ENCODE measurements at regions not wholly inside any gene's neighbourhood (a gene's known extent, or its start where the extent isn't known, plus 50 kb on each side); places are given as distances from the start of the nearest gene placed in this dataset.

DNA sequence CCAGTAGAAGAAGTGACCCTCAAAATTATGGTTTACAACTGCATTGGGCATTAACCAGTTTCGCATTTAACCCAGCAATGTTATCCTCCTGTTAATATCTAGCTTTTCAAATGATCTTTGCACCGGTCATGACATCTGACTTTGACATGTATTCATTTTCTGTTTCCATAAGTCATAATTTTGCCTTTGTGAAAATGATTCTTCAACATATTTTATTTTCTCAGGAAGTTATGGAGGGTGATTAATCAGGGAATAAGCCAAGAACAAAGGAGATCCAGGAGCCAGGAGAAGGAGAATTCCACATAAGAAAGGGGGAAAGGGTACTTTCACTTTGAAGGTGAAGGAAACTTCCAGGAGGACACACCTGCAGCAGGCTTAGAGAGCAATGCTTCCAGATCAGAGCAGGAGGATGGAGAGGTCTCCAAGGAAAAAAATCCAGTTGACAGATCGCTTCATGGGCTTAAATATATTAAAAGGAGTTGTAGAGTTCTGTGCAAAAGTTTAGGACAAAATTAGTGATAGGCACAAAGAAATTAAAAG, 92.1 kb upstream of the FAM3C start:
- no peak for DNase-seq

DNA sequence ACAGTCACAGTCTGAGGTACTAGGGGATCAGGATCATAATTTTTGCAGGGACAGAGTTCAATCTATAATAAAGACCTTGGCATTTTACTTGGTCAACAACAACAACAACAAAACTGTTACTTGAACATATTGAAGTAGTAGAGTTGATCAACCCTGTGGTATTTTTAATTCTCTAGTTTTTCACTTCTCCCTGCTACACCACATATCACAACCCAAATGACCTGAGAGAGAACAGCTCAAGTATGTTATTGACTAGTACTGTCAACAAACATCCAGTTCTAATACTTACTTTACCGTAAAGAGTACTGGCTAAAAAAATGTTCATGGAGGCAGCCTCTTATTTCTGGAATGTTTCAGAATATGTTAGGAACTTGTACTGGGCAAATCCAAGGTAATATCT, 90.5 kb upstream of the FAM3C start:
- no peak for DNase-seq

DNA sequence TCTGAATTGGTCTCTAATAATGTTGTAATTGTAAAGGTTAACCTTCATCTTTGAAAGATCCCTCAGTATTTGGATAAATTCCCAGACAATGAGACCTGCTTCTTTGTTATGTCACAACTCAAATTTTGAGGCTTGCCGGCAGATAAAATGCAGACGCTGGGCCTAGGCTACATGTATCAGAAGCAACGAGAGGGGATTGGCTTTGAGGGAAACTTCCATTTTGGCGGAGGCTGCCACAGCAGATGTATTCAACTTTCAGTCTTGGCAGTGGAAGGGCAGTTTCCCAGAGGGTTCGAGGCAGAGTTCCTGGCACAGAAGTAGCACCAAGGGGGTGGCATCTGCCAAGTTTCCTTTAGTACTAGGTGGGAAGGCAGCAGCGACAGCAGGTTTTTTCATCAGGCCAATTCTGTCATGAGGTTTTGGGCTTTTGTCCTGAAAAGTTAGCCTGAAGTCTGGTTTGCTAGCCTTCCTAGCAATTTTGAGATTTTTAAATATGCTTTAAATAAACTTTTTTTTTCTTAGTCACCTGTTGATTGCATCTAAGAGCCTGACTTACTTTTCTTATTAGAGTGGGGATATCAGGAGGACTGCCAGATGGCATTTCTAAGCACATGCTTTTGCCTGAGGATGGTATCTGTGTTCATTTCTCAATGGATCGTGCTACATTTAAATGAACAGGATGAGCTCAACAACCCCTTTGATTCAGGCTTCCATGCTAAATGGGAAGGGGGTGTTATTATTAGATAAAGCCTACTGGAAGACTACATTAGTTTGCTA, 89.5 kb upstream of the FAM3C start:
- no peak for DNase-seq

DNA sequence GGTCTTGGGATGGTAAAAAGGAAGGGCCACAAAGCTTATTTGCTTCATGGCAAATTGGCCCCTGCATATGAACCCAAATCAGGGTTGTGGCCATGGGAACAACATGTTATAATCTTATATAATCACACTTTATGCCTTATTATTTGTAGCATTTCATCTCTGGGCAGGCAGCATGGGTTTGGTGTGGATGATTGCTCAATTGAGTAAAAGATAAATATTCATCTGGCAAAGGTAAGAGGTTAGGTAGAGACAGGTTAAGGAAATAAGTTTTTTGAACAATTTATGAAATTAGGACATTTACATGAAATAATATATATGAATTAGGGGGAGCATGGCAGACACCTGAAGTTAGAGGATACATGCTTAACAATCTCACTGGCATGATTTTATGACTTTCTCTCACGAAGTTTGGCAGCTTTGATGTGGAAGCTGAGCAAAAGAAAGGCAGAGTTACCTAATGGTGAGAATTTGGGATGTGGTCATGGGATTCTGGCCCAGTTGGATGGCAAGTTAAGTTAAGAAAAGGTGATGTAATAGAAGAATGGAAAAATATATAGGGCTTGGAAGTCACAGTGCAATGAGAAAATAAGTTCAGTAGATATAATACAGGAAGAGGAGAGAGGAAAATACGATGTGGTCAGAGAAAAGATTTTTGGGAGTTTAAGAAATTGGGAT, 88.1 kb upstream of the FAM3C start:
- DNase-seq, result no peak

DNA sequence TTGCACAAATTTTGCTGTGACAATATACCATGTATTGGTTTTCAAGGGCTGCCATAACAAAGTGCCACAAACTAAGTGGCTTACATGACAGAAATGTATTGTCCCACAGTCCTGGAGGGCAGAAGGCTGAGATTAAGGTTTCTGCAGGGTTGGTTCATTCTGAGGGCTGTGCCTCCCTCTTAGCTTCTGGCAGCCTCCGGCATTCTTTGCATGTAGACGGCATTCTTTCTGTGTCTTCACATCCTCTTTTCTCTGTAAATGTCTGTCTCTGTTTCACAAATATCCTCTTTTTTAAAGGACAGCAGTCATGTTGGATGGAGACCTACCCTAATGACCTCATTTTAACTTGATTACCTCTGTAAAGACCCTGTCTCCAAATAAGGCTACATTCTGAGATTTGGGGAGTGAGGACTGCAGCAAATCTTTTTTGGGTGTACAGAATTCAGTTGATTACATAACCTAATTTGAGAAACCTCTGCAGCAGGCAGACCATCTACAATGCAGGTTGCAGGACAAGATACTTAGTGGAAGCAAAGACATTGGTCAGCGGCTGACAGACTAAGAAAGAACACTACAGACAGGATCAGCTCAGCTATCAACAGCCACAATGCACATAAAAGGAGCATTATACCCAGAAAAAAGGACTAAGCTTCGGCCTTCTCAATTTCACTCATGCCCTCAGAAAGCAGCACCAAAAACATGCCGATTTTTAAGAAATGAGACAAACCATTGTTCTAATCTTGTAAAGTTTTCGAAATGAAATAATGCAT, 84.6 kb upstream of the FAM3C start:
- no peak for DNase-seq

DNA sequence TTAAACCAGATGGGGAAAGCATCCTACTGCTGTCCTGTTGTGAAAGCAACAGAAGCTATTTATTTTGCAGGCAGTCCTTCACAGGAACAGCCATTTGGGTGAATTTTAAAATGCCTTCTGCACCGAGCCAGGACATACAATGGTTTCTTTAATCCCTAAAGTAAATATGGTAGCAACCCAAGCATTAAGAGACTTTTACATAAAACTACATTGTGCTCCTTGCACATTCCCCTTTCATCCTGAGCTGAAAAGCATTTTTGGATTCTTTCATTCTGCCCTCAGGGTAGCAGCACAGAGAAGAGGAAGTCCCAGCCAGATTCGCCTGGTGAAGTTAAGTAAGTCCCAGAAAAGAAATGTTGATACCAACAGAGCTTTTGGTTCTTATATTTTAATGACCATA, 84.0 kb upstream of the FAM3C start:
- peak; percentile 10 for DNase-seq

DNA sequence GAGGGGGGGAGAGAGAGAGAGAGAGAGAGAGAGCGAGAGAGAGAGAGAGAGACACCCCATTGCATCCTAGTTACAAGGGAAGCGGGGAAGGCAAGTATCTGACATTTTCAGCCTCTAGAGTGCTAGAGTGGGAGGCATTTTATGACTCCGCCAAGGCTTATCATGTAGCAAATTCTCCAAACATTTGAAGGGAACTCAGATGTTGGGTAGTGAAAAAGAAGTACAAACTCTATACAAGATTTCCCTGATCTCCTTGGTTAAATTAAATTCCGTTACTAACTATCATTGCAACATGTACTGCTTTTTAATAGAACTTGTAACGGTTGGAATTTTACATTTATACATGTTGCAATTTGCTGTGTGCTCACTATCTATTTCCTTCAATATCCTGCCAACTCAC, 83.4 kb upstream of the FAM3C start:
- no peak for DNase-seq

DNA sequence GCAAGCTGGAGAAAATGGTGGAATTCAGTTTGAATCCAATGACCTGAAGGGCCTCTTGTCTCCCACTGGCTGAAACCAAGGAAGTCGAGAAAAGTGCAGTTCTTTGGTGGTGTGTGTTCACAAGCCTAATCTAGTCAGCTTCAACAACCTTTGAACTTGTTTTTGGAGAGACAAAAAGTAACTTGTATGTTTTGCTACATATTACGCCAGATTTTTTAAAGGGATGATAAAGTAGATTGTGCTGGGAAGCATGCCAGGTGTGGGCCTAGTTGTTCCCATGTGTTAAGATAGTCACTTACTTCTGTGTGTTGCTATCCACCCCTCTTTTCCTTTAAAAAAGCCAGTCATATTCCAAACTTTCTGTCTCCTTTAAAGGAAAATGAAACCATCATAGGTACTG, 79.7 kb upstream of the FAM3C start:
- no peak for DNase-seq

DNA sequence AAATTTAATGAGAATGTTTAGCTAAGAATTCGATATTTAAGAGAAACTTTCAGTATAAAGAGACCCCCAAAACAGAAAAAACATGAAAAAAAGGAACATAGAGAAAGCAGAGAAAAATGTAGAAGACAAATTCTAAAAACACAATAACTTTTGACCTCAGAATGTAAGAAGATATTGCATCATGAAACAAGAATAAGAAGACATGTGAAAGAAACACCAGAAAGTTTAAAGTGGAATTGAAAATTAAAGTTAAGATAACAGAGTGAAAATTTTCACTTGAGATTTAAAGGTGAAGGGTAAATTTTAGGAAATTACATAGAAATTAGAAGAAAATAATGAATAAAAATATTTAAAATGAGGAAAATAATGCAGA, 78.2 kb upstream of the FAM3C start:
- DNase-seq, result no peak

DNA sequence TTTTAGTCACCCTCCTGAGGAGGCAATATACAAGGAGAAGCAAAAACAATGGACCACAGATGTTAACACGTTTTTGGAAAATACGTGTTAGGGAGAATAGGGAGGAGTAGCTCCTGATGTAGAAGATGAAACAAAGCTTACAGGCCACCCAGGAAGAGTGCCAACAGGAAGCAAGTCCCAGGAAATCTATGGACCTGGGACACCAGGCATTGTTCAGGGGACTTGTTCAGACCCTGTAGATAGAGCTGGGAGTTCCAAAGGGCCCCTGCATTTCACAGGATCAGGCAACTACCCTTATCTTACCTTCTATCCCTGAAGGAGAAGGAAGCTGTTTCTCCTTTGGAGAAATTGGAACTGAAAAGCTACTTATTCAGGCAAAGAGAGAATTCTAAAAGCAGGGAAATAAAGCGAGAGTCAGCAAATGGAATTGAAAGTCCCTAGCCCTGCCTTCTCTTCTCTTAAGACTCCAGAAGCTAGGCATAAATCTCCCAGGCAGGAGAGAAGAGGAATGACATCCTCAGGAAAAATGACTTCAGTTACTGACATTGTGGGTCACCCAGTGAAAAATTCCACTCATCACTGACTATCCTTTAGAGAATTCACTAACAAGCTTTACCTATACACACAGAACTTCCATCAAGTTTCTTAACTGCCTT, 77.7 kb upstream of the FAM3C start:
- DNase-seq, result no peak

DNA sequence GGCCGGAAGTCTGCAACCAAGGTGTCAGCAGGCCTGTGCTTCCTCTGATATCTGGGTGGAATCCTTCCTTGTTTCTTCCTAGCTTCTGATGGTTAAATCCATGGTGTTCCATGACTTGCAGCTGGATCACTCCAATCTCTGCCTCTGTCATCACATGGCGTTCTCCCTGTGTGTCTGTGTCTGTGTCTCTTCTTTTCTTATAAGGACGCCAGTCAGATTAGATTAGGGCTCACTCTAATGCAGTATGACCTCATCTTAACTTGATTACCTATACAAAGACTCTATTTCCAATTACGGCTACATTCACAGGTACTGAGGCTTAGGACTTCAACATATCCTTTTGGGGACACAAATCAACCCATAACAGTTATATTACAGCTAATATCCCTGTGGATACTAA, 70.3 kb upstream of the FAM3C start:
- no peak for DNase-seq

DNA sequence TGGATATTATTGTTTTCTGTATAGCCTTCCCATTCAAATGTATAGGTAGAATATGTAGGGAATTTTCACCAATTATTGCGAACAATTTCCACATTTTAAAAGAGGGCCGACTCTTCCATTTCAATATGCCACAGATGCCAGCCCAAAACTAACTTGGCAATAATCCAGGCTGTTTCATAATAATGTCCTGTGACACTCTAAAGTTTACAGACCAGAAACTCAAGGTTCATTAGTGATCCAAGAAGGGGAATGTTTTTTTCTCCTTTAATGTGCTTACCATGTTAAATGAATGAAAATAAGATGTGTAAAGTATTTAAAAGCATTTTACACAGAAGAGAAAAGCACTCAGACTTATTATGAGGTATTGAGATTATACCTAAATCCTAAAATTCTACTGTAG, 63.0 kb upstream of the FAM3C start:
- DNase-seq, result no peak

DNA sequence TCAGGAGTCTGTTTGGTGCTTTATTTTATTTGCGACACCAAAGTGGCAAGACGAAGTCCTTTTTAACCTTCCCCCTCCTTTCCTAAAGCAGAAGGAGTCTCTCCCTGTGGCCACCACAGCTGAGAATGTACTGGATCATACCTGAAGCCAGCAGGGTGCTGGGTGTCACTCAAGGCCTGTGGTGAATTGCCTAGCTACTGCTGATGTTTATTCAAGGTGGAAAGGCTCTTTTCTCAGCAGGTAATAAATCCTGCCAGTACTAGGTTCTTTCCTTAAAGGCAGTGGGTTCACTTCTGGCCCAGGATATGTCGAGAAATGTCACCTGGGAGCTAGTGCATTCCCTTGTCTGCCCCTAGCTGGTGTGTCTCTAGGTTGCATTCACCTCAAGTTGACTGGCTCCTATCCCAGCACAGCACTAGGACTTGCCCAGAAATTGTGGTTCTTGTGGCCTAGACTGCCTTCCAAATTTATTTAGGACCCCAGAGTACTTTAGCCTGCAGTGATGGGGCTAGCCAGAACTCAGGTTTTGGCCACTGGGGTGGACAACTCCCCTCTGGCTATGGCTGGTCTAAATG, 60.8 kb upstream of the FAM3C start:
- no peak for DNase-seq

DNA sequence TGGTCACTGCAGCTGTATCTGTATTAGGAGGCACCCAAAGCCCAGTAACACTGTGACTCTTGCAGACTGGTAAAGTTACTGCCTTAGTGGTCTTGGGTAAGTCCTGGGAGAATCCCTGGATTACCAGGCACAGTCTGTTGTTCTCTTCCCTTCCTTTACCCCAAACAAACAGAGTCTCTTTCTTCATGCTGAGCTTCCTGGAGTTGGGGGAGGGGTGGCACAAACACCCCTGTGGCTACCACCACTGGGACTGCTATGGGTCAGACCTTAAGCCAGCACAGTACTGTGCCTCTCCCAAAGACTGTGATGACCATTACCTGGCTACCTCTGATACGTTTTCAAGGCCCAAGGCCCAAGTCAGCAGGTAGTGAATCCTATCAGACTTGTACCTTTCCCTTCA, 59.9 kb upstream of the FAM3C start:
- no peak for DNase-seq

DNA sequence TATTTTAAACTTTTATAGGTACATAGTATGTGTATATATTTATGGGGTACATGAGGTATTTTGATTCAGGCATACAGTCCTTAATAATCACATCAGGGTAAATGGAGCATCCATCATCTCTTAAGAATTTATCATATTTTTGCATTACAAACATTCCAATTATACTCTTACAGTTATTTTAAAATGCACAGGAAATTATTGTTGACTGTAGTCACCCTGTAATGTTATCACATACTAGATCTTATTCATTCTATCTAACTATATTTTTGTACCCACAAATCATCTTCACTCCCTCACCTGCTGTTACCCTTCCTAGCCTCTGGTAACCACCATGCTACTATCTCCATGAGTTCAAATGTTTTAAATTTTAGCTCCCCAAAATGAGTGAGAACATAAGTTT, 56.3 kb upstream of the FAM3C start:
- DNase-seq, result no peak

DNA sequence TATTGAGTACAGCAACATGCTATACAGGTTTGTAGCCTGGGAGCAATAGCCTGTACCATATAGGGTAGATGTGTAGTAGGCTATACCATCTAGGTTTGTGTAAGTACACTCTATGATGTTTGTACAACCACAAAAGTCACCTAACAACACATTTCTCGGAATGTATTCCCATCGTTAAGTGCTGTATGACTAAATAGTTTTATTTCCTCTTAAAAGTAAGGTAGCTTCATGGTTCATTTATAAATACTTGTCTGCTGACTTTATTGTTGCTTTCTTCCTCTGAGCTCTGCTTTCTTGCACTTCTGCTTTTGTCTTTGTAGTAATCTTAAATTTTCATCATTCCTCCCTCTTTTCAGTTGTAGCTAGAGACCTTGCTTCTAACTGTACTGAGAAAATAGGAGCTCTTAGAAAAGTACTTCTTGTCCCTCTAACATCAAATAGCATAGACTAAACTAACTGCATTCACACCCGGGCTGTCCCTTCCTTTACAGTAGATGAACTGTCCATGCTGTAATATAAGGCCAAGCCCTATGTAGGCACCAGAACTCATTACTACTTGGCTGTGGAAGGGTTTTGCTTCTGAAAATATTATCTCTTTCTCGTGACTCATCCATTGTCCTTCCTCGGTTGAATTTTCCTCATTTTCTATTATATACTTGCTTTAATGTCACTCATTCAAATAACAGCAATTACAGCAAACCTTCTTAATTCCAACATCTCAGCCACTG, 55.4 kb upstream of the FAM3C start:
- no peak for DNase-seq

DNA sequence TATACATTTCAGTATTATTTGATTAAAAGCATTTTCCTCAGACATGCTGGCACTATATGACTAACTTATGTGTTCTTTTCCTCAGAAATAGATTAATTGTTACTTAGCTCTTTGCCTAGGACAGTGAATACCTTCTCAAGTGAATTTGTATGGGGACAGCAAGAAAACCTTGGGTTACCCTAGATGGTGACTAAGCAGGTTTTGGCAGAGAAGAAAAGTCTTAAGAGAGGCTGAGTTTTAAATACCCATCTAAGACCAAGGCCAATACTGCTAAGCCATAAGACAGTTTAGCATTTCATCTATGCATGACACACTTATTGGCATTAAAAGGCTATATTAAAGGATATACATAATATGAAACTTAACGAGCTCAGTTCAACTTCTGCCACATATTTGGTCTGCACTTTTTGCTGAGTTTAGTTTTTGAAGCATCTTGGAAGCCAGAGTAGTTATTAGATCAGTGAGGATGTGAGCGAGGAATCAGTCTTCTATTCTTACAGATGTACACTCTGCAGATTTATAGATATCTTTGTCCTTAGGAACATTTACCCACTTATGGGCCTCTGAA, 54.6 kb upstream of the FAM3C start:
- no peak for DNase-seq

DNA sequence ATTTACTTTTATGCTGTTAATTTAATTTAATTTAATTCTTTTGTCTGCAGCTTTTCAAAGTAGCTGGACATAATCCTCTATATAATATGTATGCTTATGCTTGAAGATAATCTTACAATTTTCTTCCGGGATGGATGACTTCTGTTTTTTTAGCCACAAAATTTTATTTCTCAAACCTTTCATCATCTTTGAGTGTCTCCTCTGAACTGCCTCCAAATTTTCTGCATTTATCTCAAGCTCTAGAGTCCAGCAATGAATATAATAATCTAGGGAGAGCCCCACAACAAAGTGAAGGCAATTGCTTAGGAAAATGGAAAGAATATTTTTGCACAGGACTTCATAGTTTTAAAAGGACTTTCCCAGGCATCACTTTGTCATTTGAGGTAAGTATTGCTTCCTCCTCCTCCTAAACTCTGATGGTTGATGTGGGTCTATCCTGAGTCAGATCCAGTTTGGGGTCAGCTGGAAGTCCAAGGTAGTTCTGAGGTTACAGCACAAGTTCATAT, 53.7 kb upstream of the FAM3C start:
- no peak for DNase-seq

DNA sequence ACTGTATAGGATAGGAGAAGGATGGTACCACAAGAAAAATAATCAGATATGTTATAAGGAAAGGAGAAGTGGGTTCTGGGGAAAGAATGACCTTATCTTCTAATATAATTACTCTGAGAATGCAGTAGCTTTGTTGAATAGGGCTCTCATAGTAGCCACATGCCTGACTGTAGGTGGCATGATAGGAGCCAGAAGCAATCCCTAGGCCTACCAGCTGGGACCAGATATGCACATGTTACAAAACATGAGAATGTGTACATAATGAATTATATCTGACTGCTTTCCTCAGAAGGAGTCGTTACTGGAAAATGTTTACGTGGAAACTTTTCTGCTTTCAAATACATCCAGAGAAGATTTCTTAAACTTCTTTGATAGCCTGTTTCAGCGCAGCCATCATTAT, 53.2 kb upstream of the FAM3C start:
- no peak for DNase-seq

DNA sequence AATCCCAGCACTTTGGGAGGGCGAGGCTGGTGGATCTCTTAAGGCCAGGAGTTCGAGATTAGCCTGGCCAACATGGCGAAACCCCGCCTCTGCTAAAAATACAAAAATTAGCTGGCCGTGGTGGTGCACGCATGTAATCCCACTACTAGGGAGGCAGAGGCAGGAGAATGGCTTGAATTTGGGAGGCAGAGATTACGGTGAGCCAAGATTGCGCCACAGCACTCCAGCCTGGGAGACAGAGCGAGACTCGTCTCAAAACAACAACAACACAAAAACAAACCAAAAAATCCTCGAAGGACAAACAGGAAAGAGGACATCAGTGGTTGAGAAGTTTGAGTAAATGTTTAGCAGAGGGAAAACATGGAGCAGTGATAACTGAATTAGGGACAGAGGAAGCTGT, 52.3 kb upstream of the FAM3C start:
- DNase-seq, result no peak

DNA sequence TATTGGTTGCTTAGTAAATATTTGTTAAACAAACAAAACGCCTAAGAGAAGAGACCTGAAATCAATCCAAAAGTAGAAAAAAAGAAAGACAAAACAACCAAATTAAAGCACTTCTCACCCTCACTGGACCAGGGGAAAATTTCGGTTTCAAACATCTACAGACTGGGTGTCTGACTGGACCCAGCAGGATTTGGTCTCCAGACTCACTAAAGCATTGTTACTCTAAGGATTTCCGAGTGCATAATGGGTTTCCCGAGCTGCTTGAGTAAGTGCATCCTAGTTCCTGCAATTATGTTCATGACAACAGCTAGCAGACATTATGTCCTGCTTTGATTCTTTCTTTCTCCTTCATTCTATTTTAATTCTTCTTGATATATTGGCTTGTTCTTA, 51.8 kb upstream of the FAM3C start:
- no peak for DNase-seq
